Fibroblast of skin of left biceps (primary cell): ENCODE measurements at regions not wholly inside any gene's neighbourhood (a gene's known extent, or its start where the extent isn't known, plus 50 kb on each side); places are given as distances from the start of the nearest gene placed in this dataset.

Experiments used
- DNase-seq, 2 experiments: peaks; one replicate each; pipeline ENCODE4 v3.0.0-alpha.2; 2013; ENCODE audit warnings: low read depth in 2 of 2

GRCh38 chr11:69430566-69430965, 50.9 kb upstream of the LINC01488 start:
- DNase-seq = no peak

DNA sequence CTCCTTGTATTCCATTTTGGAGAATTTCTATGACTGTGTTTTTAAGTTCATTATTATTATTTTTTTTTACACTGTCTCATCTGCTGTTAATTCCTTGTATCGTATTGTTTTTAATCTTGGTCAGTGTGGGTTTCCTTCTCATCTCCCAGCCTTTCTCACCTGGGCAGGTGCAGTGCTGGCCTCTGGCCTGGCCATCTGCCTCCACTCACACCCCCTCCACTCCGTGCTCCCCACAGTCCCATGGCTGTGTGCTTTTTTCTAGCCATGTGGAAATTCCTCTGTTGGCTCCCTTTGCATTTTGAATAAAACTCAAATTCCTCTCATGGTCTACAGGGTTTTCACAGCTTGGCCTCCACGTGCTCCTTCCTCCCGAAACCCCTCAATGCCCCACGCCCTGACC, 50.3 kb upstream of the LINC01488 start:
- no peak for DNase-seq
